HTR-8/SVneo (cell line): ENCODE measurements at regions not wholly inside any gene's neighbourhood (a gene's known extent, or its start where the extent isn't known, plus 50 kb on each side); places are given as distances from the start of the nearest gene placed in this dataset.
"Not testable (repeated sequence)": the region's sequence is repeated elsewhere in the genome, so short reads cannot be mapped to it uniquely, and the experiment has no call there.

Experiments
- DNase-seq: peaks from one replicate; pipeline ENCODE4 v3.0.0; 2011; ENCODE audit warnings: low spot score, mixed read lengths; ENCODE audit not compliant: insufficient read length
- FAIRE-seq: peaks from 2 replicates; lab custom pipeline; 2011; peaks lifted over from hg19 to GRCh38; lab: Jason Lieb, UNC

DNA sequence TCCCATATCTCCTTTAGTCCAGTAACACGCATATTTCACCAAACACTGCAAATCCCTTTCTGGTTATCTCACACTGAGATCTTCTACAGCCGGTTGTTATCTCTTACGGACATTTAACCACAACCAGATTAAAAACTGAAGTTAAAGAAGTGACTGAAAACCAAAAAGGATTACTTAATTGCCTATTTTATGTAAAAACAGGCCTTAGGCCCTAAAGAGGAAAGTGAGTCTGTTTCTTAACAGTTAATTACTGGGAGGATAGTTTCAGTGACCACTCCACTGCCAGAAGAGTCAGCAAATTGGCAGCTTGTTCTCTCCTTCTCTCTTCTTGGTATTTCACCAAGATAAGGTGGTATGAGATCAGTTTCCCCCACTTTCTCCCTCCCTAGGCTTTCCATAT is 161.9 kb upstream of the MEOX2 start:
- DNase-seq (no peak), FAIRE-seq (no peak)

DNA sequence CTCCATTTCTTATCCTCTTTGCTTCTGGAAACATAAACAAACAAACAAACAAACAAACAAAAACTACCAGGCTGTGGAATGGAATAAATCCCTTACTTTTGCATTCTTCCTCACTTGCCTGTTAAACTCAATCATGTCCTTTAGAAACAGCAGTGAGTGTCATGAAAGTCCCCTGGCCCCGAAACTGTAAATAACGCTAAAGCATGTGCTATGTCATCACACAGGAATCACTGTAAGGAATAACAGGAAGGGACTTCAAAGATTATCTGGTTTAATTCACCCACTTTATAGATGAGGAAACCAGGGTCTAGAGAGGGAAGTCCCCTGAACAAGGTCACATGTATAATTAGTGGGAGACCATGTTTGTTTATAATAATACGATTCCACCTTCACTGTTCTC is 159.4 kb upstream of the MEOX2 start:
- no peak for DNase-seq
- no peak for FAIRE-seq

DNA sequence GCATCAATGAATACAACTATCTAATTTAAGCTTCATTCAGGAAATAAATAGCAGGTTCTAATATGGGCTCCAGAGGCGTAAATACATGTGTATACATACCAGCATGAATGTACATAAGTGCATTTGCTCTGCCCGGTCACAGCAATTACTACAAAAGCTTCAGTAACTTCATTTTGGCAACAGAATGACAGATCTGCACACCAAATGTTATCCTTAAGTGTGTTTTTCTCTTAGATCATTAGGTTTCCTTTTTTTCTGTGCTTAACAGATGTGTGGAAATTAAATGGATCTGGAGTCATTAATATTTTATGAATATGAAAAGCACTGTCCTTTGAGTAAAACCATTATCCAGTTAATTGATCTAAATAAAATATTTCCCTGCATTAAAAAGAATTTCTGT is 159.0 kb upstream of the MEOX2 start:
- DNase-seq (no peak), FAIRE-seq (no peak)

DNA sequence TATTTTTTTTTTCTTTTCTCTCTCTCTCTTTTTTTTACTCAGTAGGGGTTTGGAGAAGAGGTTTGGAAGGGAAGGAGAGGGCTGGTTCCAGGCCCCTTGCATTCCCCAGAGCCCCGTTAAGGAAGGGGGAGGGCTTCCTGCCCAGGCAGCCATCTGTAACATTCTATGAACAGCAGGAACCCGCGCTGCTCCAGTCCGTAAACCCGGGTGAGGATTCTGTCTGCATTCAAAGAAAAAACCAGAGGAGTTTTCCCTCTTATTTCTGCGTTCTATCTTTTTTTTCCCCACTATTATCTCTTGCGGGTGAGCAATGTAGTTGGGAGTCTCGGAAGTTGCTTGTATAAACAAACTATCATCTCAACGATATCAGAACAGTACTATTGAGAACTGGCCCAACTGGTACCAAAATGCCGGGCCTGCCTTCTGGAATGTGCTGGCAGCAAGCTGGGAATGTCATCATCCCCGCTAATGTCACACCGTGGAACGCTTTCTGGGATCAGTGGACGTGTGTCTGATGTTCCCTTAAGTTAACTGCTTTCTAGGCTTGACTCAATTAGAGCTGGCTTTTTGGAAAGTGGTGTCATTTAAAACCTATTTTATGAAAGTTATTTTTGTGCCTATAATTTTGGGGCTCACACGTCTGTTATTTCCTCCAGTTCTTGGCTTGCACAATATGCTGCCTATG is 153.1 kb upstream of the MEOX2 start:
- FAIRE-seq: no peak
- DNase-seq: no peak

DNA sequence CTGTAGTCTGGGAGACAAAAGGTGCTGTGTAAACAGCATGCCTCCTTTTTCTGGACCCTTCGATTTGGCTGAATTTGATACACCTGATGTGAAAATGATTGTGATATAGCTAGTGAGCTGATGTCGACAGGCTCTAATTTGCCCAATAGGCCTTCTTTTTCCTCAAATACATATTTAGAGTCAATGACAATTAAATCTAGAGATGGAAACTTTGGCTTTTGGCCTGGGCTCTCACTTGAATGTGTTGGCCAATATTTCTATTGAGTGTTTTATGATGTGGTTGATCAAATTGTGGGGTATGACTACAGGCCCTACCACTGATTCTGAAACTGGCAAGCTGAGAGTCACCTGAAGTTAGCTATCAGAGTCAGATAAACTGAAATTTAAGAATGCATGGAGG is 151.8 kb upstream of the MEOX2 start:
- FAIRE-seq: no peak
- no peak for DNase-seq

DNA sequence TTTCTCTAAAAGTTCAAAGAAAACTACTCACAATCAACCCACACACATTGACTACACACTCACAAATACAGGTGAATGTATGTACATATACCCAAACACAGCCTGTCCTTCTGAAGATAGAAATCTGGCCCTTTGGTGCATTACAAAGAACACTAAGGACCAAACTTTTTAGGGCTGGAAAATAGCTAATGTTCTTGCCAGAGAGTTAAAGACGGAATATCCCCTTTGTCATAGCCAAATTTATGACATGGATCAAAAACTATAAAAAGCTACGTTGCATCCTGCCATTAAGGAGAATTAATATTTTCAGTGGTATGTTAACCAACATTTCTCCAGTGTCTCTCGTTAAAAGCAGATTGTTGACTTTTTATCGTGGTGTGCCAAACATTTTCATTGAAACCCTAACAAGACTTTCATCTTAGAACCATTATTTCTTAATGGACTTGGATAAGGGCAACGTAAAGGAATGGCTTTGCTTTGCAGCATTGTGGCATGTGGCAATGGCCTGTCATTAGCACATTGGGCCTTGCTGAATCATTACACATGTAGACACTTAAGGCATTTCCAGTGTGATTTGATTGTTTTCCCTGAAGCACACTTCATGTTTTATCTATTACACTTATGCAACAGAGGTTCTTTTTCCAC is 150.9 kb upstream of the MEOX2 start:
- FAIRE-seq (no peak), DNase-seq (no peak)

DNA sequence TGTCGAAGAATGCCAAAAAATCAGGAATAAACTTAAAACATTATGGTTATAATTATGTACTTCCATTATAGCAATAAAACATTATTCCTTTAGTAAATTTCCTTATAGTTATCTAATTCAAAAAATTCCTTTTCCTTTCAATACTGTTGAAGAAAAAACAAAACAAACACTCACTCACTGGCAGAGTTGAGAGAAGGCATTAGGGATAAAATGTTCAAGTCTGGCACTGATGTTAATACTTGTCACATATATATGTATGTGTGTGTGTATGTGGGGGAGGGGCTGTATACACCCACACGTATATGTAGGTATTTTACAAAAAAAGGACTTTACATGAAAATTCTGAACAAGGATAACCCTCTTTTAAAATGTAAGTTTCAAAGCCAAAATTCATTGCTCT is 150.2 kb upstream of the MEOX2 start:
- no peak for DNase-seq
- no peak for FAIRE-seq

DNA sequence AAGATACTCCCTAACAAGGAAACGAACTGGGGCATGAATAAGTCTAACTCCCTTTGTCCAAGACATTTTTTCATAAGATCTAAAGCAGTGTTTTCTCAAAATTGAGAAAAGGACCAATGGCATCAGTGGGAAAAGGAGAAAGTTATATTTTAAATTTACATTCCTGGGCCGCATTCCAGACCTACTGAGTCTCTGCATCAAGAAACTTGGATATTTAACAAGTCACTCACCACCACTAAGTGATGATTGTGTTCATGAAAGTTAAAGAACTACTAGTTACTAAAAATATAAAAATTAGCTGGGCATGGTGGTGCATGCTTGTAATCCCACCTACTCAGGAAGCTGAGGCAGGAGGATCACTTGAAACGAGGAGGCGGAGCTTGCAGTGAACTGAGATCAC is 149.6 kb upstream of the MEOX2 start:
- DNase-seq: no peak
- FAIRE-seq: no peak

DNA sequence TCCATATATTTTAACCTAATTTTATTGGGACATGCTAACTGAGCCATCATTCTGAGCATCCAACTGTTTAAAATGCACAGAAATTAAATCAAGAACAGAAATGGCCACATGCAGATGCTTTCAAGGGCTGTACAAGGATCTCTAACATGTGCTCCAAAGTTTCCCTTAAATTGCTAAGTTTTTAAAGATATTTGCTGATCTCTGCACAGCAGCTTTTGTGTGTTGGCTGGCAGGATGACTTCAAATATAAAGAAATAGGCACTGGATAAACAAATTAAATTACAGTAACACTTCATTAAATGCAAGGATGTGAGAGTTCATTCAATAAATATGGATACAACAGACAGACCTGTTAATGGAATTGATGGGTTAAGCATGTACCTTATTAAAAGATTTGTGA is 148.0 kb upstream of the MEOX2 start:
- DNase-seq: no peak
- no peak for FAIRE-seq

DNA sequence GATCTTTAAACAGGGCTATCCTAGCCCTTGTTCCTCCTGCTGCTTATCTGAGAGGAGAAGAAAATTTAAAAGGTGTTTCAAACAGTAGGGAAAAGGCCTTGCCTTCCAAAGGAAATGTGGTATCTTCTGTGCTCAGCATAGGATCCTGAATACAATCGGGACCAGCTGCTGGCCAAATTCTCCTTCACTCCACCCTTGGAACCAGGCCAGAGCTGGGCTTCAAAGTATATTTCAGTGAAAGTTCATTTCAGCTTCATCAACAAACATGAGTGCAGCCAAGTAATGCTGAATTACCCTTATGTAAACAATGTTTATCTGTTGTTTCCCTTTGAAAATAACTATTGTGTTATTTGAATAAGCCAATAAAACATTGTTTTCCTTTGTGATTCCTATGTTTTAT is 146.5 kb upstream of the MEOX2 start:
- no peak for FAIRE-seq

DNA sequence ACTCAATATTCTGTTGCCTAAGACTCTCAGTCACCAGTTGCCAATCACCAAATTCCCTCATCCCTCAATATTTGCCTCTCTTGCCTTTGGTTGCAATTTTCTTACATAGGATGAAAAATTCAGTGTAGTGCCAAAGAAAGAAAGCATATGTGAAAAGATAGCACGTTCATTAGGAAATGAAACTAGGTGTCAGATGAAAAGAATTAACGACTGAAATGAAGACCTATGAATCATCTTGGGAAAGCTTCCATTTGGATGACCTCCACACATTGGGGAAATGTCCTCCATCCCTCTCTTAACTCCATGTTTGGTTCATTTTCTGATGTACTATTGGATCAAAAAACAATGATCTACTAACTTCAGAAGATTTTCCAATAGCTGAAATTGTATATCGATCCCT is 145.1 kb upstream of the MEOX2 start:
- FAIRE-seq: no peak

More for the DNA sequence above, 146.5 kb upstream of the MEOX2 start:
- no peak for DNase-seq

DNA sequence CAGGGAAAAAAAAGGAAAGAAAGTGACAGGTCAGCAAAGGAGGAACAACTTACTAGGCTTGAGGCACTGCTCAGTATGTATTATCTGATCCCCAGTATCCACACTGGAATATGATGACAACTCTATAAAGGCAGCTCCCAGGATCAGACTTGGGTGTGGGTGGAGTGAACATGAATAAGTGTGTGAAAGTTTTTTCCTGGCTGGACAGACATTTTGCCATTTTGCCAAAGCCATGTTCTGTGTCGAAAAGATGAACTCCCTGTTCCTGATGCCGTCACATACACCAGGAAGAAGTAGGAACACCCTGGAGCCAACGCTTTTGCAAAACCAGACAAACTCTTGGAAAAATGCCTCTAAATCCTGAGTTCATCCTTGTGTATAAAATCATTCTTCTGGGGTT is 143.2 kb upstream of the MEOX2 start:
- FAIRE-seq: no peak
- DNase-seq: no peak

More for the DNA sequence above, 145.1 kb upstream of the MEOX2 start:
- DNase-seq: no peak

DNA sequence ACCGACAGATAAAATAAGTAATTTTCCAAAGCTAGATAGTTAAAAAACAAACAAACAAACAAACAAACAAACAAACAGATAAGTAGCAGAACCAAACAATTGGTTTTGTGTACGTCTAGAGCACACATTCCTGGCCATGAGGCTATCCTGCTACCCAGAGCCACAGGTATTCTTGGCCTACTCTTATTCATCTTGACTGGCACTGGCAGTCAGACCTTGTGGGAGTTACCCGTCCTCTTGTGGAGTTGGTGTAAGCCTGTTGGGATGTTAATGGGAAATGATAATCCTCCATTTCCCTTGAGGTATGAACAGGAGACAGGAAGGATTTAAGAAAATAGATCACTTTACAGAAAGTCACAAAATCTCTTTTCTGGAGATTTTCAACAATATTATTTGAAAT is 142.4 kb upstream of the MEOX2 start:
- FAIRE-seq (no peak), DNase-seq (no peak)

DNA sequence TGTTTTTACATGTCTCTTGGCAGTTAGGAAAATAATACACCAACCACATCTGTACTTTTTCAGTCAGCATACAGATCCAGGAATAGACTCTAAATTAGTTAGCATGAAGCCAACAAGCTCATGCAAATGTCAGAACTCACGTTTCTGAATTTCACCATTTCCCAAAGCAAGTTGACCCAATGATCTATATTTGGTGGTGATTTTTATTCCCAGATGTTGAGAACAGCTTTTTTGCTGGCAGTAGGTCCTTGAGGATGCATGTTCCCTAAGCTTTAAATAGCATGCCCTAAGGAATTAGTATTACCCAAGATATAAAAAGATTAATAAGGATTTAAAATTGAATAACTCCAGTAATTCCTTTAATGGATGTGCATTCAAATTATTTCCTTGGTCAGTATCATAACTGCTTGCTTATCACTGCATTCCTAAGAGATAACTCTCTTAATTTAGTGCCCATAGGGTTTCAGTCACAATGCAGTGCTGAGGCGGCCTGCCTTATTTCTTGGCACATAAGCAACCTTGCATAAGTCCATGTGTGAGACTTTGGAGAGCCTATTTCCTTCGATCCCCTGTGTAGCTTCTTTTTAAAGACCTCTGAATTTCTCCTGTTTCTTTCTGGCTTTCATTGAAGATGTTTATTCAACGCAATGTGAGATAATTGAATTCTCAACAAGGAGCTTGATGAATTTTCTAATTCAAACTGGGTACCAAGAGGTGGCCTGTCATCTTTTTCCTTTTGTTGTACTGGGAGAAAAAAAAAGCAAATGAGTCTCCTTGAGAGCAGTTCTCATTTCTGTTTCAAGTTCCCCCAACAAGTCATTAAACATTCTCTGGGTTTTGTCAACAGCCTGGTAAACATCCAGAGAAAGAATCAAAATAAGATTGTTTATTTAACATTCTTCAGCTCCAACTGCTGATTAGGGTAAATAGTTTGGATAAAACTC is 135.3 kb upstream of the MEOX2 start:
- FAIRE-seq (no peak), DNase-seq (no peak)

DNA sequence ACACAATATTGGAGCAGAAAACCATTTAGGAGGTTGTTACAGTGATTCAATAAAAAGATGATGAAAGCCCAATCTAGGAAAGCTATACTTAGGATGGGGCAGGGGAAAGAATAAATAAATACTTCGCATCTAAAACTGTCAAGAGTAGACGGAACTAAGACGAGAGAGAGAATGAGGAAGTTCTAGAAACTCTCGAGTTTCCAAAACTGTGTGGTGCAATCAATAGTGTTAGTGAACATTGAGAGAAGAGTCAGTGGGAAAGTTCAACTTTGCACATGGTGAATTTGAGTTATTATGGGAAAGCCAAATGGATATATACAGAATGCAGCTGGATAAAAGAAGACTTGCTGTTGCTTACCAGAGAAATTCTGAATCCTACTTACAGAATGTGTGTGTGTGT is 133.8 kb upstream of the MEOX2 start:
- DNase-seq (no peak), FAIRE-seq (no peak)

DNA sequence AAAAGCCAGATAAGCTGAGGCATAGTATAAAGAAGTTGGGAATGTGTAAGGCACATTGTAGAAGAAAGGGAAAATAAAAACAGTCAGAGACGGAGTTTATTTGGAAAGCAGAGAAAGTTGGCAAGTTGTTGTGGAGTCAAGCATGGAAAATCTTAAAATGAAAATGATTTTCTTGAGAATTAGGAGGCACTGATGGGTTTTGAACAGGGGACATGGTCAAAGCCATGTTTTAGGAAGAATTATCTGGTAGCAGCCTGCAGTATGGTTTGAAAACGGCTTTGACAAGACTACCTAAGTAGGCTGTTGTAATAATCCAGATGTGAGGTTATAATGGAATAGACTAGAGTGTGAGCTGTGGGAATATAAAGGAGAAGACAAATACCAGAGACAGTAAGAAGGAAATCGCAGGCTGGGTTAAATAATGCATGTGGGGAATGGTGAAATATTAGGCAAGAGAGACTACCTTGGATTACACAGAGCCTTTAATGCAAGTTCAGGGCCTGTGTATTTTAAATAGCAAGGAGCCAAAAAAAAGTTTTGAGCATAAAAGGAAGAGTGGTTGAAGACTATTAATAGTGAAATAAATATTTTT is 130.4 kb upstream of the MEOX2 start:
- FAIRE-seq: no peak

DNA sequence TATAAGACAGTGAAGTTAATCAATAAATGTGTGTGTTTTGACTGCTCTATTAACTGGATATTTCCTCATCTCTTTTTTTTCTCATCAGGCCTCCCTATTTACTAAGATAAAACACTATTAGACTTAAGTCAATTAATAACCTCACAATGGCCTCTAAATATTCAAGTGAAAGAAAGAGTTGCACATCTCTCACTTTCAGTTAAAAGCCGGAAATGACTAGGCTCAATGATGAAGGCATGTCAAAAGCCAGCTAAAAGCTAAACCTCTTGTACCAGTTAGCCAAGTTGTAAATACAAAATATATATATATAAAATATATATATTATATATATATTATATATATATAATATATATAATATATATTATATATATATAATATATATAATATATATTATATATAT is 127.0 kb upstream of the MEOX2 start:
- no peak for FAIRE-seq
- DNase-seq: no peak

More for the DNA sequence above, 130.4 kb upstream of the MEOX2 start:
- no peak for DNase-seq

DNA sequence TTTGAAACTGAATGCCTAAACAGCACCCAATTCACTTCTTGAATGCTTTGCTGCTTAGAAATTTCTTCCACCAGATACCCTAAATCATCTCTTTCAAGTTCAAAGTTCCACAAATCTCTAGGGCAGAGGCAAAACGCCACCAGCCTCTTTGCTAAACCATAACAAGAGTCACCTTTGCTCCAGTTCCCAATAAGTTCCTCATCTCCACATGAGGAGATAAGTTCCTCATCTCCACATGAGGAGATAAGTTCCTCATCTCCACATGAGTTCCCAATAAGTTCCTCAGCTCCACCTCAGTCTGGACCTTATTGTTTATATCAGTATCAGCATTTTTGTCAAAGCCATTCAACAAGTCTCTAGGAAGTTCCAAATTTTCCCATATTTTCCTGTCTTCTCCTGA is 123.9 kb upstream of the MEOX2 start:
- FAIRE-seq, DNase-seq: not testable (repeated sequence)

DNA sequence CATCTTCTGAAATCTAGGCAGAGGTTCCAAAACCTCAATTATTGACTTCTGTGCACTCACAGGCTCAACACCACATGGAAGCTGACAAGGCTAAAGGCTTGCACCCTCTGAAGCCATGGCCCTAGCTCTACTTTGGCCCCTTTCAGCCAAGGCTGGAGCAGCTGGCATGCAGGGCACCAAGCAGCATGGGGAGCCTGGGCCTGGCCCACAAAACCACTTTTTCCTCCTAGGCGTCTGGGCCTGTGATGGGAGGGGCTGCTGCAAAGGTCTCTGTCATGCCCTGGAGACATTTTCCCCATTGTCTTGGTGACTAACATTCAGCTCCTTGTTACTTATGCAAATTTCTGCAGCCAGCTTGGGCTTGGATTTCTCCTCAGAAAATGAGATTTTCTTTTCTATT is 123.5 kb upstream of the MEOX2 start:
- not testable (repeated sequence) for DNase-seq, FAIRE-seq

DNA sequence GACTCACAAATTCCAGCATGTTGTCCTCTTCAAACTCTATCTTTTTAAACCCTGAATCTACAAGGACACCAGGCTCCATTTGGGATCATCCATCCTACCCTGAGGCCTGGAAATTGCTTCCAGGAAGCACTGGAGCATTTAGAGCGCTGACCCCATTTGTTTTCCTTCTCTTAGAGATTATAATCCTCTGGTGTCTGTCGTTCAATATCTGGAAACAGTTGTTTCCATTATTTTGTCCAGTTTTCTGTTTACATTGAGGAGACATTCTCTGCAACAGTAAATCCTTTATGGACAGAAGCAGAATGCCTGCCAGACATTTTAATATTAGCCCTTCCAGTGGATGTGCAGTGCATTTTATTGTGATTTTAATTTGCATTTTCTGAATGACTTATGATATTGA is 119.4 kb upstream of the MEOX2 start:
- FAIRE-seq: no peak

DNA sequence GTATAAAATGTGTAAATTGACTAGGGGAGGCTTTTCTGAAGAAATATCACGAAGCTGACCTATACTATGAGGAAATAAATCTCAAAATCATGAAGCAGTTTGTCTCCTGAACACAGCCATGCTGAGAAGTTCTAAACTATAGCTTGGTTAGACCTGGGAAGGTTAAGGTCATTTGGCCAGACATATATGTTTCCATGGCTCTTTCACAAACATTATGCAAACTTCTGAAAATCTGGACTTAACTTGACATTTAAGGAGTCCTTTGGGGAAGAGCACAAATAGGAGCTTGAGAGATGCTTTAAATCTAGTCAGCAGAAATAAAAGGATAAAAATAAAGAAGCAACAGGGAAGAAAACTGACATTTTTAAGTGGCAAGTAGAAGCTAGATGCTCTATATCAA is 115.9 kb upstream of the MEOX2 start:
- DNase-seq (no peak), FAIRE-seq (no peak)

More for the DNA sequence above, 119.4 kb upstream of the MEOX2 start:
- no peak for DNase-seq
